ENCODE measurements at regions not wholly inside any gene's neighbourhood (a gene's known extent, or its start where the extent isn't known, plus 50 kb on each side); places are given as distances from the start of the nearest gene placed in this dataset.
A peak's percentile ranks its signal among the peaks of the same experiment; 100 is the strongest.
"Not testable (repeated sequence)": the region's sequence is repeated elsewhere in the genome, so short reads cannot be mapped to it uniquely, and the experiment has no call there.

DNA sequence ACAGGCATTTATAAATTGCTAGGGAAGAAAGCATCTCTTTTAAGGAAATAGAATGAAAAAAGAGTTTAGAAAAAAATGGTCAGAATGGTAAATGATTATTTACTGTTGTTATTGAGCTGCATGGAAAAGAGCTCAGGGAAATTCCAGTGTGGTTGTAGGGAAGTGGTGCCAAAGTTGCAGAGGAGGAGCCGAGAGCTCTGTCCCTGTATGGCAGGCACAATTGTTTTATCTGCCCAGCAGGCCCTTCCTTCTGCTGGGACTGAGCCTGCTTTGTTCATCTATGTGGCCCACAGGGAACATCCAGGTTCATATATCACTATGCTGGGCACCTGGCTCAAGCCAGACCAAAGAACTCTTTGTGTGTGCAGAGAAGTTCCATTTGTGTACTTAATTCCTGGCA is 80.8 kb upstream of the AGAP1 start:
- DNase-seq, result no peak

DNA sequence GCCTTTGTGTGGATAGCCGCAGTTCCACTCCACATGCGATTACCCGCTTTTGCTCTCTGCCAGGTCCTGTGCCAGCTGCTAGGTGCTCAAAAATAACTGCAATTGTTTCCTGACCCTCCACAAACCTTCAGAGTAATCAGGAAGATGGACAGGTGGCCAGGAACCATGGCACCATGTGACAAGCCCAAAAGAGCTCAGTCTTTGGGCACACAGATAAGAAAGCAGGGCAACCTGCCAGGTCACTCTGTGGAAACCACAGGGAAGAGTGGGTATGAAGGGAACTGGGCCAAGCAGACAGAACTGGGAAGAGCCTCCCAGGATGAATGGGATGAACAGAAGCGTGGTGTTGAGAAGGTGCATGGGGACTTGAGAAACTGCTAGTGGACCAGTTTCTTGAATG is 79.4 kb upstream of the AGAP1 start:
- no peak for DNase-seq

DNA sequence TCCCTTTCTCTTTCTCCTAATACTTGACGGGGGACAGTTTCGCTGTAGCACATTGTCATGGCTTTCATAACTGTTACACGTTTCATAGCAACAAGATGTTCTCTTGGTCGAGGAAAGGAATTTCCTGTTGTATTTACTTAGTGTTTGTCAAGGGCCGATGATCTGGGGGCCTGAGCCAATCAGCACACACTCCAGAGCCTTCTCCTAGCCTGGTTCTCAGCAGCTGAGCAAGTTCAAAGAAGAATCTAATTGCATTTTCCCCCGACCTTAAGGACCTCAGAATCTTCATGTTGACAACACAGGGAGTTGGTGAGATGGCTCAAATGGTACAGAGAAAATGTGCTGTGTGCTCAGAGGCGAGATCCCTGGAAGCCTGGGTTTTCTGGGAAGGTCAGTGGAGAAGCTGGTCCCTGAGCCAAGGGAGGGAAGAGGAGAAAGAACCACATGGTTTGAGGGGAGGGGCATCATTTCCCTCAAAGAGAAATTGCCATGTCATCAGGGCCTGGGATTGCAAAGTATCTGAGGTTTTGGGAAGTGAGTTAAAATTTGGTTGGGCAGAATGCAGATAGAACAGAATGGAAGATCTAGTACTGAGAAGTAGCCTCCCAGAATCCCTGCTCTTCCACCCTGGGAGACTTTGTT is 76.9 kb upstream of the AGAP1 start:
- DNase-seq, result peak; percentile 8

DNA sequence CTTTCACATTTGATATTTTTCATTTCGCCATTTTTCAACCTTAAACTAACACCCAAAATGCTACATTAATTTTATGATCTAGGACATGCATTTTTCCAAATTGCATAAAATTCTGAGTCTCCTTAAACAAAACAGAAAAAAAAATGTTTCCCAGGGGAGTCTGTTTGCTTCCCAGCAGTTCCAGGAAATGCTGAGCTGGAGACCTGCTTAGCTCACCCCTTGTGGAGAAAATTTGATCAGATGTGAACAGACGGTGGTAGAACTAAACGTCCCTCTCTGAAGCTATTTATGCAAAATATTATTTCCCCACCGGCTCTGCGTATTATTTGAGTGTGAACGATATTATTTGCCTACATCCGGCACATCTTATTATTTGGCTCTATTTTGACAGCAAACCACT is 74.9 kb upstream of the AGAP1 start:
- DNase-seq, result no peak

DNA sequence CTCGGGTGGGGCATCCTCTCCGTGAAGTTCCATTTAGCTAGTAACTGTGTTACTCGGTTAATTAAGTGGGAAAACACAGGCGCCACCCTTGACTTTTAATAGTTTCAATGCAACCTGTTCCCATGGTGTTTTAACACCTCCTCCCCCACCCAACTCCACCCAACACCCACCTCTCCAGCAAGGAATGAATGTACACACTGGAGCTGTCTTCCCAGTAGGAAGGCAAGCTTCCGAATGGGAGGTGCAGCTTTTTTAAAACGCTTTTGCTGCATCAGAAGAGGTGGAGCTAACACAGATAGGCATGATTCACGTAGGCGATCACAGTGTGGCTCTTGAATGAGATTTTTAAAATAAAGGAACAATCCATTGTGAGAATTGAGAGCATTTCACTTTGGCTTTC is 73.8 kb upstream of the AGAP1 start:
- no peak for DNase-seq

DNA sequence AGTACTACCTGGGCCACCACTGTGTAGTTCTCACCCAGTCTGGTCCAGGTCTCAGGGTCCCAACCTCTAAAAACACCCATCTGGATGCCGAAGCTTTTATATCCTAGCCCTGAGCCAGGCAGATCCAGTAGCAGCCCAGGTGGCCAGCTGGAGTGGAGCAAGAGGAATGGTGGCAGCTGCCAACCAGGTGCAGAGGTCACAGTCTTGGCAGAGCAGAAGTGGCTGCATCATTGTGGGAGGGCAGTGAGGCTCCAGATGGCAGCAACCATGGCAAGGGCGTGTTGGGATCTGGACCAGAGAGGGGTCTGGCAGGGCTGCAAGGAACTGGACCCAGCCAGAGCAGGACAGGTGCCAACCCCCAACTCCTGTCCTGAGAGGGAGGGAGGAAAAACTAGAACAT is 72.2 kb upstream of the AGAP1 start:
- no peak for DNase-seq

DNA sequence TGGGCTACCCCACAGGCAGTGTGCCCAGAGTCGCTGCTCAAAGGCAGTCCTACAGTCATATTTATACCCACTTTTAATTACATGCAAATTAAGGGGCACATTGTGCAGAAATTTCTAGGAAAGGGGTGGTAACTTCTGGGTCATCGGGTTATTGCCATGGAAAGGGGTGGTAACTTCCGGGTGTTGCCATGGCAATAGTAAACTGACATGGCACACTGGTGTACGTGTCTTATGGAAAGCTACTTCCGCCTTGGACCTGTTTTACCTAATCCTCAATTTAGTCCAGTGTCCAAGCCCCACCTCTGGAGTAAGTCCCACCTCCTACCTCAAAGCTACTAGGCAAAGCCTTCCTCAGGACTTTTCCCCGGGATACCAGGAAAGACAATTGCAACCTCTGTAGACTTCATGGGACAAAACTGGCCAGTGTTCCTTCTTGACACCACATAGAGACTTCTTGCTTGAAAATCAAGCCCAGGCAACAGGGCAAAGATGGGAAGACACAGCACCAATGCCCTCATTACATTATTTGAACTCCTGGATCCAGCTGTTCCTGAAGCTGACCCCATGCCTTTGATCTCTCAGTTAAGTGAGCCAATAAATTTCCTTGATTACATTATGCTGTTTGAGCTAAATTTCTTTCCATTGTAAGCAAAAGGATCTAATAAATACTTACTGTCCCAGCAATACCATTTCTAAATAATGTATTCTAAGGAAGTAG is 63.3 kb upstream of the AGAP1 start:
- no peak for DNase-seq

DNA sequence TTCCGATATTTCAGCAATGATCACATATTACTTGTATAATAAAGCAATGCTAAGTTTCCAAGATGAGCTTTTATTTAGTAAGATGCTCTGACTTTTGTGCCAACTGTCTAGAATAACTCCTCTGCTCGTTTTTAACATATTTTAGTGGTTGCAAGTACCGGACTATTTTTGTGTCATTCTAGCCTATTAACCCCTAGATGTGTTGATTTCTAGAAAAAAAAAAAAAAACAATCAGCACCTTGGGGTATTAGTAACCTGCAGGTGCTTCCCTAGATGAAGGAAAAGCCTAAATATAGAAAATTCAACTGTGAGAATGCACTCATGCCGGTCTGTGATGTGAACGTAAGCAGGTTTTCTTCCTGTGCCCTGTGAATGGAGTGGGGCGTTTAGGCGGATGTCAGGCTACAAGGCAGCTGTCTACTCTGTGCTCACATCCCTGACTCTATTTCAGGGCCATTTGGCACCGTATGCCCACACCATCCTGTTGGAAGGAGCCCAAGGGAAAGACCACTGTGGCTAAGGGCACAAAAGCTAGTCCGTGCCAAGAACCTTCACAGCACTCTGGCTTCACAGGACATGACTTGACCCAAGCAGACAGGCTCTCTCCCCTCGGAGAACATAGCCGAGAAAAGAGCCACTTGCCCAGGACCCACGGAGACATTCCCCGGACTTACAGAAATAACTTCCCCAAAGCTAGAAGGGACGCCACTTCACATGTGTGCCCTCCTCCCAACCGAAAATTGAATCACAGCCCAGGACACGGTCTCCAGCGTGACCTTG is 60.9 kb upstream of the AGAP1 start:
- no peak for DNase-seq

DNA sequence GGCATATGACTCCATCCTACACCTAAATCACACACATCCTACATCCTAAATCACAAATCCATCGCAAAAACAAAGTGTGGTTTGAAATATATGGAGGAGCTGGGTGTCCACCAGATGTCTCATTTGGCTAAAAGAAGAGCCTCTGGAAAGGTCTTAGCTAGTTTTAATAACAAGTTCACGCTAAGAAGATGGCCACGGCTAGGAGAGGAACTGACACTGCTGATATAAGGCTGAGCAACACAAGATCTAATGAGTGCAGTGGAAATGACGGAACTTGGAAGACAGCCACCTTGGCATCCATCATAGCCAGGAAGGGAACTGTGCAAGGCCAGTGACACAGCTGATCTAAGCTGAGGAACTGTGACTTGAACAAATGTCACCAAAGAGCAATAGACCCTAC is 60.0 kb upstream of the AGAP1 start:
- DNase-seq, result peak; percentile 41

DNA sequence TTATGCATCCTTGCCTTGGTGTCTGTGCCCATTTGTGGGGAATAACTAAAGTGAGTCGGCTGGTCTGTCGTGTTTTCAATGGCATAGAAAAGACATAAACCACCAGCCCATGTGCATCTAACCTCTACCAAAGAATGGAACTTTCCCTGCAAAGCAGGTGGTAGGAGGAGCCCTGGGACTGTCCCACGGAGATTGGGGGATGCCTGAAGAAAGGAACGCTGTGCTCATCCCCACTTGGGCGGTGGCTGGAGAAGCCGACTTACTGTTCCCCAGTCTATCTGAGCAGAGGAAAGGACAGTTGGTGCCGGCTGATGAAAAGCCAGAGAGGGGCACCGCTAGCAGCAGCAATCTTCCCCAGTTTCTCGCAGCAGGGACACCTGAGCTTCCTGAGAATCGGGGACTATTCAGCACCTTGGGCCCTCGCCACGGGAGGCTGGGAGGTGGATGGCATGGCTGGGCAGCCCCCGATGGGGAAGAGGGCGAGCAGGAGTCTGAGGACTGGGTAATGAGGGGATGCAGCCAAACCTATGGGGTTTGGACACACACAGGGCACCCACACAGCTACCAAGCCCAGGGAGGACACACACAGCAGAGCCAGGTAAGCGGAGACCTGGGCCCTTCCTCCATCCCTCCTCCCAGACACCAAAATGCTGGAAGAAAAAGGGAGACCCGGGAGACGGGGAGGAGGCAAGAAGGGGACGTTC is 53.7 kb upstream of the AGAP1 start:
- no peak for DNase-seq

DNA sequence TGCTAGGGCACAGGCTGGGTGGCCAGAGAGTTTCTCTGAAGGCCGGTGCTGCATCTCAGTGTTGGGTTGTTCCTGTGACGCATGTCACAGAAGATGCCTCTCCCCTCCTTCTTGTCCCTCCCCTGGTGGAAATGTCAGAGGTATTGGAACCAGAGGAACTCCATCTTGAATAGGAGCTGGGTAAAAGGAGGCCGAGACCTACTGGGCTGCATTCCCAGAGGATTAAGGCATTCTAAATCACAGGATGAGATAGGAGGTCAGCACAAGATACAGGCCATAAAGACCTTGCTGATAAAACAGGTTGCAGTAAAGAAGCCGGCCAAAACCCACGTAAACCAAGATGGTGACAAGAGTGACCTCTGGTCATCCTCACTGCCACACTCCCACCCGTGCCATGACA is 50.3 kb upstream of the AGAP1 start:
- not testable (repeated sequence) for DNase-seq

Measured in HCEC 1CT (cell line).